ENCODE measurements at regions not wholly inside any gene's neighbourhood (a gene's known extent, or its start where the extent isn't known, plus 50 kb on each side); places are given as distances from the start of the nearest gene placed in this dataset.

- no peak for TF ChIP-seq CTCF (IDR thresholded peaks at IDR 0.05)
- no peak for TF ChIP-seq POLR2A (IDR thresholded peaks at IDR 0.05)
Observed at GRCh38 chr22:48347311-48347710, 1480.4 kb downstream of the BRD1 start.

All from heart left ventricle (tissue), 13 donors.